ENCODE measurements at regions not wholly inside any gene's neighbourhood (a gene's known extent, or its start where the extent isn't known, plus 50 kb on each side); places are given as distances from the start of the nearest gene placed in this dataset.

DNA sequence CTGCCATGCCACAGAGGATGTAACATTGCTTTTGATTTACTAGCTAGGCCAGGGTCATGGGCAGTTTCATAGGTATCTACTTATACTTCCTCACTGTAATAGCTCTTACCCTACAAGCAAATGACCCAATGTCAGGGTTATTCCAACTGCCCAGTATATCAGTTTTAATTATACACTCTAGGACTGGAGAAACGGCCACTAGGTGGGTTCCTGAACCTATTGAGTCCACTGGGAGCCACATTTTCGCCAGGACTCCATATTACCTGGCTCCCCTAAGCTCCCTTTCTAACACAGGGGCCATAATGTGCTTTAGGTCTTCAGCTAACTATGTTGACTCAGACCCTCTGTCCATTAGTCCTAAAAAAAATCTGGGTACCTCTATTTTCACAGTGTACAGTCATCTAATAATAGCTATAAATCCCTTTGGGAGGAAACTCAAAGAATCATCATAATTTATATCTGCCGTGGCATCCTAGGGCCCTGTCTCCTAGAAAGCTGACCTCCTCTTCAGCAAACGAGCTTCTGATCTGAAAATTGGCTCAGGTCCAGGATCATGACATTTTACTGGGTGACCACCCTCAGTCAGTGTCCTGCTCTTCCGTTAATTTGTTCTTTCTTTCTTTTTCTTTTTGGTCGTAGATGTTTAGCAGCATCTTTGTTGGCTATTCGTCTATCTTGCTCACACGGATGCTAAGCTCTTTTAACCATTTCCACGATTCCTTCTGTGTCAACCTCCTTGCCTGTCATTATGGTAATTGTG lies 244.3 kb downstream of the FAM76B start:
- DNase-seq, result peak in 1 of 3 experiments; percentile 25

DNA sequence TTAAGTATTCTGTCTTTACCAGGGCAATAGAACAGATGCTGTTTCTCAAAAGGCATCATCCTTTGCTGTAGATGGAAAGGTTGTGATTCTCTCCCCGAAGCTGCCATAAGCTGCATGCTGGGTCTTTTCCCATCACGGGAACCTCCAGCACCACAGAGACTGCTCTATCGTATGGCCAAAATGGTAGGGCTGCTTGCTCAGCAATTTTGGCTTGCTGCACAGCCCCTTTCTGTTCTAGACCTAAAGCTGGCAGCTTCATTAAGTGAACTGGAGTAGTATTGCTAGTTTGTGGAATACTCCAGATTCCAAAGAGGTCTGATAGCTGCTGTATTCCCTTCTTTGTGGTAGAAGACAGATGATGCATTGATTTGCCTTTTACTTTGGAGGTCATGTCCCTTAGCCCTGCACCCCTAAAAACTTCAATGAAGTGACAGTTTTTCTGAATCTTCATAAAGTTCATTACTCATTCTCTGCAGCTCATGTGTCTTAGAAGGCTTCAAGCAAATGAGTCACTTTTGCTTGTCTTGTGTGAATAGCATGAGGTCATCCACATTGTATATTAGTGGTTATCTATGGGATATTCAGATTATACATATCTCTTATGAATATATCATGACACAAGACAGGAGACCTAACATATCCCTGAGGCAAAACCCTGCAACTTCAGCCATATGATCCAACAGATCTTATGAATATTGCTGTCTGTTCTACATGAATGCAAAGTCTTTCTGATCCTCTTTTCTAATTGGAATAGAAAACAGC lies 245.3 kb downstream of the FAM76B start:
- no peak for DNase-seq

DNA sequence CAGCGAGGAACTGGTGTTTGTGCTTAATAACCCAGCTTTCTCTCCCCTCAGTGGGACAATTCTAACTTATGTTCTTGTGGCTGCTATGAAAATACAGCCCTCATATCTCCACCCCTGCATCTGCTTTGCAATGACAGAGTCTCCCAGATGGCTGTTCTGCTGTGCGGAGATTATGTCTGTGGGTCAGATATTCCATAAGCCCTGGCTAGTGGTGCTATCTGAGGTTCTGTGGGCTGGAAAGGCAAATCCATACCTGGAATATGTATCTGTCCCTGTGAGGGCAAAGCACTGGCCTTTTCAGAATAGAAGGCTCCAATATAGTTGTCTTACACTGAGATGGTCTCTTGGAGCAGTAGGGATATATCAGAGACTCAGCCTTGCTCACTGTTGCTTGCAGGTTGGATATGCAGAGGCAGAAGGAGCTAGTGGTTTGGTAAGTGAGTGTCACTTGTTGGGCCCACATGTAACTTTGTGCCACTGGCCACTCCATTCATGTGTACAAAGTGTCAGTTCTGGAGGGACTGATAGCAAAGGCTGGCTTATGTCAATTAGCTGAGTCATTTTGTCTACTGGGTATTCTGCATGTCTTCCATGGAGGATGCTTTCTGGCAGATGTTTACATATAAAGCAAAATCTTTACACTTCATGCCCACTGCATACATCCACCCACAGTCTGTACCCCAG lies 246.6 kb downstream of the FAM76B start:
- DNase-seq, result no peak

- no peak for DNase-seq
These were observed 247.9 kb downstream of the FAM76B start for GRCh38 chr11:95541715-95542114.

DNA sequence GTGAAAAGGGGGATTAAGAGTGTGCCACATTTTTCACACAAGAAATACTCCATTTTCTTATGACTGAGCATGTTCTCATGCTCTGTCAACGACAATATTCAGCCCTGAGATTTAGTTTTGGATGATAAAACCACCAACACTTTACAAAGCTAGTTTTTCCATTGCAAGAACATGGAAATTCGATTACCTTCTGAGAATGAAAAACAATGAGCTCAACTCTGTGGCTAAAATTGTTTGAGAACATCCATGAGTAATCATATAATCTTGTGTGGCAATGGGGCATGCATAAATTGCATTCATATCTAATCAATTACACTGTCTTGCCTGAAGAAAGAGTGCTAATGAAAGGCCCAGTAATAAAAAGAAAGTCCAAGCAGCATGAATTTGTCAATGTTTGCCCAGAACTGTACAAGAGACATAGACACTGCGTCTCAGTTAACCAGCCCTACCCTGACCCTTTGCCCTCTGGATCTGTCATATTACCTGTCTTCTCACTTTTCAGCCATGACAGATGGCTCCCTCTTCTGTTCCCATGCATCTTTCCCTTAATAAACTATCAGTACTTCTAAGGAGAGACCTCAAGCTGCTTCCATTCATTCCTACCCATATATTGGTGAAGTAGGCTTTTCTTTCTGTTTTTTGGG lies 253.4 kb downstream of the FAM76B start:
- peak in 1 of 3 experiments; percentile 44 for DNase-seq

- DNase-seq, result no peak
These were observed 254.8 kb downstream of the FAM76B start for GRCh38 chr11:95534809-95535208.

DNA sequence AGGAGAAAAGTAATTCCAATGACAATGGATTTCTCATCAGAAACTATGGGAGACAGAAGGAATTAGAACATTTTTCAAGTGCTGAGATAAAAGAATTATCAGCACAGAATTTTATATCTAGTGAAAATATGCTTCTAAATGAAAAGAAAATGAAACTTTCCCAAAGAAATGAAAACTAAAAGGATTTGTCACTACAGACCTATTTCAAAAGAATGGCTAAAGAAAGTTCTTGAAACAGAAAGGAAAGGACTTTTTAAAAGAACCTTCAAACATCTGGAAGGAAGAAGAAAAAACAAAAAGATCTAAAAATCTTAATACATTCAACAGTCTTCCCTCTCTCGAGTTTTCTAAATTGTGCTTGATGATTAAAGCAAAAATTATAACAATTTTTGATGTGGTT lies 255.4 kb downstream of the FAM76B start:
- DNase-seq, result no peak

DNA sequence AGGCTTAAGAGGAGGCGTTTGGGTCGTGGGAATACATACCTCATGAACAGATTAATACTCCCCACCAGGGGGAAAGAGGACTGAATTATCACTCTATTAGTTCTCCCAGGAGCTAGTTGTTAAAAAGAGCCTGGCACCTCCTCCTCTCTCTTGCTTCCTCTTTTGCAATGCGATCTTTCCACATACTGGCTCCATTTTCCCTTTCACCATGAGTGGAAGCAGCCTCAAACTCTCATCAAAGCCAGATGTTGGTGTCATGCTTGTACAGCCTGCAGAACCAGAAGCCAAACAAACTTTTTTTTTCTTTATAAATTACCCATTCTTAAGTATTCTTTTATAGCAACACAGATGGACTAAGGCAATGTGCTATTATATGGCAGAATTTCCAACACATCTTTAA lies 258.5 kb downstream of the FAM76B start:
- DNase-seq, result no peak

DNA sequence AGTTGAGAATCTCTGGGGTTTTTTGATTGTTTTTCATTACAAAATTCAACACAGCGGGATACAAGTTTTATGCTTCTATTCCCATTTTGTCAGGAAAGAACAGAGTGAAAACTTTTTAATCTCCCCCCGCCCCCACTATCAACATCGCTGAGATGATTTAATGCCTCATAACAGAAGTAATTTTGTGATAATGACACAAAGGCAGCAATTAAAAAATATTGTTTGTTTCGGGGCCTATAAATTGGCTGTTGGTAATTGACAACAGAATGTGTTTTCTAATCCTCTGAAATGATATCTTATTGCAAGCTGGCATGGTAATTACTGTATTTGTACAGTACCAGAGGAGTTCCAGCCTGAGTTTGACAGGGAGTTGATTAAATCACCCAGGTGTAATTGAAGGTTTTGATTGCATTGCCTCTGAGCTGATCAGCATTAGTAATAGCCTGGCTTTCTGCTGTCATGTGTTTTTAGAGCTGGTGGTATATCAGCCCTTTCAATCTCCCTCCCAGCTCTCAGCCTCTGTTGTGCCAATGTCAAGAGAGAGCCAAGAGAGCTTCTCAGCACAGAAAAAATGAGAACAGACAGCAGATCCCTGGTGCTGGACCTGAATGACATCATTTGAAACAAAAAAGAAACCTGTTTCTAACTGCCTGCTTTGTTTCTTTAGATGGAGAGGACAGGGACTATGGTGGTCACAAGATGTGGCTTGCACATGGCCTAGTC lies 265.1 kb downstream of the FAM76B start:
- DNase-seq, result peak in 2 of 3 experiments; percentile 82 to 98

- peak in 1 of 3 experiments; percentile 25 for DNase-seq
These were observed 266.7 kb downstream of the FAM76B start for GRCh38 chr11:95522874-95523273.

DNA sequence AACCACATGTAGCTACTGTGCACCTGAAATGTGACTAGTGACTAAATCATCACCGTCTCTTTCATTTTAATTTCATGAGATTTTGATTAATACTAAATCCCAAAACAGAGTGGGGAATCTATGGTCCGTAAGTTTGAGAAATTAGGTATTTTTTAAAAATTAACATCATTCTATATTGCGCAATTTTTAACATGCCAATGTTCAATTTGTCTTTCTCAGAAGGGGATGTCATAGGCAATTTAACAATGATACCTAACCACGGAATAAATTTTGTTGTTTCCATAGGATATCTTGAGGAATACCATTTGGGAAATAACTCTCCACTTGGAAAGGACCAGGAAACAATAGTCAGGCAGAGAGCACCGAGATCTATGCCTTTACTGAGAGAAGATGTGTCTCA lies 267.7 kb downstream of the FAM76B start:
- no peak for DNase-seq

GRCh38 chr11:95521133-95521542 lies 268.4 kb downstream of the FAM76B start:
- peak; percentile 56 to 92 (median 89) for DNase-seq

DNA sequence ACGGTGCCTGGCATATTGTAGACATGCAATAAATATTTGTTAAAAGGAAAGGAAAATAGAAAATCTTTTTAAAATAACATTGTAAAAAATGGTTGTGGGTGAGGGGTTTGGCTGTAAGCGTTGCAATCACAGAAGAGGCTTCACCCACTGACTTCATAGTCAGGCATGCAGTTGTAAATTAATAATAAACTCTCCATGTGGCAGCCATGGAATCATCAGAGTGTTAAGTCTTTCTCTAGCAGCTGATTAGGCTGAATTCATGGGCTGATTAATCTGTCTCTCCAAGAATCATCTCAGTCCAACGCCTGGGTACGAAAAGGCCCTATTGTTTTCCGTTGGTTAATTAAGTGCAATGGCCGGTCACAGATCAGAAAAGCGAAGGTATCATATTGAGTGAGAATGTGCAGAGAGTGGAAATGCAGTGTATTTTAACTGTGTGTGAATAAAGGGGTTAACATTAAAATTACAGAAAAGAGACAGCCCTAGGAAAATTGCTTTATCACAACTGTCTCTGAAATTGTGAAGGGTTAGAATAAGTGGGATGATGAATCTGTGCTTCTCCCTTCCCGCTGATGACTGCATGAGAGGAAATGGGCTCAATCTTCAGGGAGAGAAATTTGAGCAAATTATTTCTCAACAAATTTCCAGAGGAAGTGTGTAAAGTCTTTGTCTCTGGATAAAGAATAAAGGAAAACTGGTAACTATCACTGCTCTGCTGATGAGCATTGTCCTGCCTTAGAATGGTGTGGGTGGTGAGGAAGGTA lies 269.0 kb downstream of the FAM76B start:
- peak in 1 of 3 experiments; percentile 41 for DNase-seq

DNA sequence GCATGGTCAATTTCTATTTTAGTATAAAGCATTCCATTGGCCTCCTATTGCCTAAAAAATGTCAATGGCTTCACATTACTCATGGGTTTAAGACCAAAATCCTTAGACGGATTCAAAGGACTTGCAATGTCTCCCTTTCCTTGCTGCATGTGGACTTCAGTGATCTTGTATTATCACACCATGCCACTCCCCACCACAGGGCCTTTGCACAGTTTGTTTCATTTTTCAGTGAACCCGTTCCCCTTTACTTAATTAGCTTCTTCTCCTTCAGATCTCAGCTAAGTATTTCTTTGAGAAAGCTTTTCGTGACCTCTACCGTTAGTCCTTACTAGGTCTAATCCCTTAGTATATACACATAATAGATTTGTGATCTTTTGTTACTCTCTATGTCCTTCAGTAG lies 269.7 kb downstream of the FAM76B start:
- DNase-seq, result no peak

- DNase-seq, result peak in 1 of 3 experiments; percentile 21
These were observed 272.1 kb downstream of the FAM76B start for GRCh38 chr11:95517453-95517852.

GRCh38 chr11:95516786-95517185 lies 272.8 kb downstream of the FAM76B start:
- no peak for DNase-seq

DNA sequence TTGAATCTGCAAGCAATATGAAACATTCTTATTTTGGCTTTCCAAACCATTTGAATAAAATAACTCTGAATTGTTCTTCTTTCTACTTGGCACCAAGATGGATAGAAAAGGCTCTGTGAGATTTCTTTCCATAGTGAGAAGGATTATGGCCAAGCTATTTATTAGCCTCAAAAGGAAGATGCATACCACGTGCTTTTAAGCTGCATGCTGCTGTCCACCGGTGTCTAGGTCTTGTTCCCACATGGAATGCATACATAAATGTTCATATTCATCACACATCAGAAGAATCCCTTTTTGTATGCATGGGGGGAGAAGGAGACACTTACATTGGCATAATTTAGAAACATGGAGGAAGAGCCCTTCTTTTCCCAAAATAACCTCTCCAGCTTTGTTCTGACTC lies 273.4 kb downstream of the FAM76B start:
- DNase-seq, result no peak

DNA sequence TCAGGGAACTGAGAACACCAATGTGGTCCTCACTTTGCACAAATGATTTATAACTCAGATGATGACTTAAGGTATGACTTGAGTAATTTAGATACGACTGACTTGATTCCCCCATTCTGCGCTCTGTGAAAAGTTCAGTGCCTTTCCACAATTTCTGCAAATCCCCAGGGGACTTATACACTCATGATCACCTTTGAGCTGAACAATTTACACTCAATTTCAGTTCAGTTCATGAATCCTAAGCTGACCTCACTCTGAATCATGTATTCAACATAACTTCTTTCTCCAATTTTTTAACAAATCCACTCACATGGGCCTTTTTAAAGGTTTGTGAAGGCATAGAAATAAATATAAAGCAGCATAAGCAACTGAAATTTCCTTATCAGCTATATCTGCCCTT lies 274.2 kb downstream of the FAM76B start:
- DNase-seq, result no peak

DNA sequence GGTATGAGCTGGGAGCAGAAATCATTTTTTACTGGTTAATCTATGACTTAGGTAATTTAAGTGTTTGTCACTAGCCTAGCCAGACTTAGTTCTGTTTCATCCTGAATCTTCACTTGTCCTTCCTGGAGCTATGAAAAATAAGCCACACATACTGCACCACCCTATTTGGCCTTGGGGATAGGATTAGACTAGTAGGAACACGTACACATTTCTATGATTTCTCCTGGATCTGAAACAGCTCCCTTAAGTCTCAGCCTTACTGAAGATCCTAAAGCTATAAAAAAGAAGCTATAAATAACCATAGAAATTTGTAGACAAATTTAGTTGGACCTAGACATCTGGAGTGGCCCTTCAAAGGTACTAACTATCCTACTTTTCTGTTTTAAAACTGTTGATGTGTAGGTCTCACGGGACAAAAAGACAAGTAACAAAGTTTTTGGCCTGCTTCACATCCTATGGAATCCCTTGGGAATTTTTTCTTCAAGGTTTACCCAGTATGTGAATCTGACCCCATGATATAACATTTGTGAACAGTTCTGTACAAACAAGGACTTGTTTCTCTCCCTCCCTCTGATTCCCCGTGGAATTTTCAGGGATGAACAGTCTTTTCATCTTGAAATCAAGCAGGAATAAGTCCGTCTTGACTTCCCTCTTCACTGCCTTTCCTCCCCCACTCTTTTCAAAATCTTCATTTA lies 275.0 kb downstream of the FAM76B start:
- DNase-seq, result no peak

DNA sequence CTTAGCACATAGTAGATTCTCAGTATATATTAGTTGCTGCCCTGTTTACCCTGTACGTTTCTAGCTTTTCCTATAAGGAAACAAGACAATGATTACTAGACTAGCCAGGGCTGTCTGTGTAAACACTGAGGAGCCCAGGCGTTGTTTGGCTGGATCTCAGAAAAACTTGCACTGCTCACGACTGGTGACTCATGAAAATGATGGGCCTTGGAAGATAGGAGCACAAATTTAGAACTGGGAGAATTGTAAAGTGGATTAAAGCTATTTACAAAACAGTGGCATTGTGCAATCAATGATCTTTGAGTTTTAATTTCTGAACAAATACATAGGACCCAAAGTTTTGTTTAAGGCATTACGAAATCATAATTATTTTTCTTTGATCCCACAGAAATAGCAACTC lies 276.9 kb downstream of the FAM76B start:
- peak in 1 of 3 experiments; percentile 25 for DNase-seq

DNA sequence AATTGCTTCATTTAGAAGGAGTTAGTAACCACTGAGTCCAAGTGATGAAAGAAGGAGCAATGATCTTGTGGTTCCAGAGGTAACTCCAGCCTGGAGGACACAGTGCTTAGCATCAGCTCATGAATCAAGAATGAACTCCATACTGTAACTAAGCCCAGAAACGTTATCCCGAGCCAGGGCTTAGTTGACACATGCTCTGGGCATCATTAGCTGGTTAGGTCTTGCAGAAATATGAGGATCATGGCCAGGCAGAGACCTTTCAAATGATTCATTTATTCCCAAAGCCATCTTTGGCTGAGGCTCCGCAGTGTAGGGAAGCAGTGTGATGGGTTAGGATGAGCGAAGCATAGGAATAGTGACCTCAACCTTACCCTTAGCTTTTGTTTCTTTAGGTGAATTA lies 277.4 kb downstream of the FAM76B start:
- no peak for DNase-seq
